ENCODE measurements at regions not wholly inside any gene's neighbourhood (a gene's known extent, or its start where the extent isn't known, plus 50 kb on each side); places are given as distances from the start of the nearest gene placed in this dataset.

- DNase-seq (ENCODE audit: low spot score) = no peak
- H3K27ac Mint-ChIP-seq = no peak overlapping the region
- Histone ChIP-seq H3K27ac (ENCODE audit: low read depth) (no peak overlapping the region), H3K9me2 (ENCODE audit: insufficient read depth) (no peaks in the 10 kb centered on the region), H3K4me3 (no peak overlapping the region), H3K27me3 (ENCODE audit: insufficient read depth) (no peaks in the 10 kb centered on the region), H3K4me2 (no peak overlapping the region), H3K36me3 (ENCODE audit: insufficient read depth) (no peaks in the 10 kb centered on the region), H4K20me1 (replicated peaks; ENCODE audit: insufficient read depth) (no peaks in the 10 kb centered on the region), H3F3A (replicated peaks; ENCODE audit: low read depth) (no peaks in the 10 kb centered on the region), H2AFZ (no peak overlapping the region), H3K4me1 (ENCODE audit: insufficient read depth) (no peaks in the 10 kb centered on the region), H3K79me2 (replicated peaks; ENCODE audit: insufficient read depth) (no peaks in the 10 kb centered on the region)
- peaks cover 89% of the 10 kb centered on the region for H3K9me3 Mint-ChIP-seq
- no peak for ATAC-seq
- TF ChIP-seq CREB1 (CRISPR knock-in tag; IDR thresholded peaks at IDR 0.05; ENCODE audit: low read depth) = no peak
- TF ChIP-seq POLR2AphosphoS5 (IDR thresholded peaks at IDR 0.05; ENCODE audit: low read depth) = no peak
- TF ChIP-seq ZNF462 (CRISPR knock-in tag; IDR thresholded peaks at IDR 0.05) = no peak
- TF ChIP-seq STAT1 (IDR thresholded peaks at IDR 0.05; ENCODE audit: unreplicated experiment) = no peak
- no peak for TF ChIP-seq JUNB (IDR thresholded peaks at IDR 0.05; ENCODE audit: unreplicated experiment)
- no peak for TF ChIP-seq CTCF (conservative IDR thresholded peaks at IDR 0.05; ENCODE audit: low read depth in 2 of 2)
- no peak for TF ChIP-seq EZH2 (IDR thresholded peaks at IDR 0.05; ENCODE audit: low read depth, unreplicated experiment)
- no peak for TF ChIP-seq EZH2phosphoT487 (IDR thresholded peaks at IDR 0.05; ENCODE audit: unreplicated experiment)
- no peak for TF ChIP-seq ZNF114 (CRISPR knock-in tag; IDR thresholded peaks at IDR 0.05)
- no peak for TF ChIP-seq ZNF331 (CRISPR knock-in tag; IDR thresholded peaks at IDR 0.05; ENCODE audit: low read depth)
- no peak for TF ChIP-seq ETS1 (IDR thresholded peaks at IDR 0.05)
- H3K36me3 Mint-ChIP-seq (ENCODE audit: low read depth) = peaks cover 20% of the 10 kb centered on the region
- no peak overlapping the region for H3K4me3 Mint-ChIP-seq
- peaks cover 11% of the 10 kb centered on the region for H3K27me3 Mint-ChIP-seq (ENCODE audit: insufficient read depth, low read depth, poor library complexity)
- no peaks in the 10 kb centered on the region for H3K4me1 Mint-ChIP-seq
These were observed 353.1 kb downstream of the TMEM121 start for GRCh38 chr14:105879503-105879866.
